Left kidney (tissue), 1 donor: ENCODE measurements at regions not wholly inside any gene's neighbourhood (a gene's known extent, or its start where the extent isn't known, plus 50 kb on each side); places are given as distances from the start of the nearest gene placed in this dataset.
"Not testable (repeated sequence)": the region's sequence is repeated elsewhere in the genome, so short reads cannot be mapped to it uniquely, and the experiment has no call there.

Experiments used
- DNase-seq: peaks from one replicate; pipeline ENCODE4 v3.0.0-alpha.2; 2013

DNA sequence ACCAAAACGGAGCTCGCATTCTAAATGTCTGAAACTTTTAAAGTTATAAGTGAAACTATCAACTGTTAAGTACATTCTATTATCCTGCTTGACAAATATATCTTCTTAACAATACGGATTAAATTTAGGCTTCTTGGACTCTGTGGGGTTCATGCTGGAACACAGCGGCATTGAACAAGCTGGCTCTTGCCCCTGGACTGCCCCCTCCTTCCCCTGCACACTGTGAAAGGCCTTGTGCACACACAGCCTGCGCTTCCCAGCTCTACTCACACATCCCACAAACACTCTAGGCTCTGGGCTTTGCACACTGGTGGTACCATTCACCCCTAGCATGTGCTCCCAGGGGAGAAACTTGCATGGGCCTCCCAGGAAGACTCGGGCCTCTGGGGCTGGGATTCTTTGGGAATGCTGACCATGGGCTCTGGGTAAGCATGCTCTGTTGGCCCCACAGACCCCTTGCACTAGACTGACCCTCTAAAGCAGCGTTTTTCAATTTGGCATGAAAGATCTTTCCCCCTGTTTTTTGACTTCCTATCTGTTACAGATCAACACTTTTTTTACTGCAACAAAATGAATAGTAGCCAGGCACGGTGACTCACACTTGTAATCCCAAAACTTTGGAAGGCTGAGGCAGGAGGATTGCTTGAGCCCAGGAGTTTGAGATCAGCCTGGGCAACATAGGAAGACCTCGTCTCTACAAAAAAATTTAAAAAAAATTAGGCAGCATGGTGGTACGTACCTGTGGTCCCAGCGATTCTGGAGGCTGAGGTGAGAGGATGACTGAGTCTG is 96.2 kb upstream of the CPM start:
- DNase-seq: no peak

DNA sequence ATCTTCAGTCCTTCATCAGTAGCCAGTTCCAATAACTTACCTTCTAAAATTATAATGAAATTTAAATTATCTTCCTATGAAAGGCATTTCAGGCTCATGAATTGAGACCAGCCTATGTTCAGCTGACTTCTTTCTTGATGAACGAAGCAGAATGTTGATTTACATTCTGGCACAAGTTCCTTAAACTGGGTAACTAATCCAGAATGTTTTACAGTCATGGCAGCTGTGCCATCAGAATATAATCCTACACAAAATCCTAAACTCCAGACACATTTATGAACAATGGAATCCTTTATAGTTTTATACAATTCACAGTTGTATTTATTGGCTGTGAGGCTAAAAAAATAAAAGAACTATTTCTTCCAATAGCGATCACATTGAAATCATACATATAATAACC is 97.3 kb upstream of the CPM start:
- no peak for DNase-seq

DNA sequence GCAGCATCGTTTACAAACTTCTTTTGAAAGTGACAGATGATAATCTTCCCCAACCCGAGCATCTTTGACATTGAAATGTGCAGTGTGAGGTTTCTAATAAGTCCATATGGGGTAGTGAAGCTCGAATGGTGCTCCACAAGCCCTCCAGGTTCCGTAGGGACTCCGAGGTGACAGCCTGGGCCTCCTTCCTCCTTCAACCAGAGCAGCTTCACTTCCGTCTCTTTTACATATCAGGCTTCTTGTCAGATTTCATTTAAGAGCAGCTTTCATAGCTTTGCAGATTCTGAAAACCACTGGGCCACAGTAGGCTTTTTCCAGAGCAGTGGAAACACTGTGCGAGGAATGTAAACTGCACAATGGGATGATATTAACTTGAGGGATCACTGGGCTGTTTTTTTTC is 103.6 kb upstream of the CPM start:
- no peak for DNase-seq

DNA sequence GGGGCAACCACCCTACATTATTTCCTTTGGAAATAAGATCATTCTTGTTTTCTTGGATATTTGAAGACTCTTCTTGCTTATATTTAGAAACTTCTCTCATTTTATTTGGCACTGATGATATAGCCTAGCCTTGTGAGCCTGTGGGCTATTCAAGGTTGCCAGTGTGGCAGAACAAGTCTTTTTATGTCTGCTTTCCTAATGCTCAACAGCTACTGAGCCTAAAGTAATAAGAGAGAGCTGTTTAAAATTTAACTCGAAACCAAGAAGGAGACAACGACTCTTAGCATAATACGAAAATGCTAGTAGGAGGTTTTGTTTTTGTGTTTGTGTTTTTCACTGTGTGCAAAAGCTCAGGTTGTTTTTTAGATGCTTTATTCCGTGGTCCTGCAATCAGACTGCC is 104.0 kb upstream of the CPM start:
- no peak for DNase-seq

DNA sequence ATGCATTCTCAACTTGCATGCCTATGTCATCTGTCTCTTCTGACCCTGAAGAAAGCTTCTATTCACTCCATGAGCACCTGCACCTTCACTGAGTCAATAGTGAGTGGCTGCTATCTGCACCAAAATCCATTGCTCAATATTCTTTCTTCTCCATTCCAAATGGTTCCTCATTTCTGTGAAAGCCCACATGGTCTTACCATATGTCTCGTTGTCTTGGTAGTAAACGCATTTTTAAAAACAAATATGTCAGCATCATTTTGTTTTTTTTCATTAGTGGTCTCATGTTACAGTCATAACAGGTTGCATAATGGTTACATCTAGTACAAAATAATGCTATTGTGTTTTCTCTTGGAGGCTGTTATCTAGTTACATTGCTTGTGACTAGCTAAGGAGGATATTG is 106.9 kb upstream of the CPM start:
- DNase-seq: no peak

DNA sequence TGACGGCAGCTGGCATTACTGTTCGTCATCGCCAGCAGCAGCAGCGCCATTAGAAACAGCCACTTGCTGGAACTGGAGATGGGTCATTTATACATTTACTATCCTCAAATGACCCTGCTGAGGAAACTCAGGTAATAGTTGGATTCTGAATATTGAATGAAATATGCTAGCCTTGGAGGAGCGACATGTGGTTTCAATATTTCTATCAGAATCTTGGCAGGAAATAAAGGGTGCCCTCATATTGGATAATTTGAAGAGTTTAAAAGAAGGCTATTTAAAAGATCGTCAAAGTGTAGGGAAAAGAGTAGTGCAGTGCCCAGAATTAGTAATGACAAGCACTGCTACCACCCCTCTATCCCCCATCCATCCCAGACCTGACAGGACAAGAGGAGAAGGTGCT is 109.6 kb upstream of the CPM start:
- DNase-seq: no peak

DNA sequence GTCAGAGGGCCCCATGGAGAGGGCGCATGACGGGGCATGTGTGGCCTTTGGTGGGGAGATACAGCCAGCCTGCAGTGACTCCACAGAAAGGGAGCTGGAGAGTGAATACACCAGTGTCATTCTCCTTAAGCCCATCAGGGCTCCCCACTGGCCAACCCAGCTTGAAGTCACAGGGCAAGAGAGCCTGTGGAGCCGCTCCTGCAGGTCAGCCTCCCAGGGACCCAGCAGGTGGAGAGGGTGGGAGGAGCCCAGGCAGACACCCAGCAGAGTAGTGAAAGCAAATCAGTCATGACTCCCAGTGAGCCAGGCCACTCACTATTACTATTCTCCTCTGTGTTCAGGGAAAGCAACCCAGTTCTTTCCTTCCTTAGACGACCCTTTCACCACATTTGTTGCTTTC is 110.0 kb upstream of the CPM start:
- DNase-seq: no peak

DNA sequence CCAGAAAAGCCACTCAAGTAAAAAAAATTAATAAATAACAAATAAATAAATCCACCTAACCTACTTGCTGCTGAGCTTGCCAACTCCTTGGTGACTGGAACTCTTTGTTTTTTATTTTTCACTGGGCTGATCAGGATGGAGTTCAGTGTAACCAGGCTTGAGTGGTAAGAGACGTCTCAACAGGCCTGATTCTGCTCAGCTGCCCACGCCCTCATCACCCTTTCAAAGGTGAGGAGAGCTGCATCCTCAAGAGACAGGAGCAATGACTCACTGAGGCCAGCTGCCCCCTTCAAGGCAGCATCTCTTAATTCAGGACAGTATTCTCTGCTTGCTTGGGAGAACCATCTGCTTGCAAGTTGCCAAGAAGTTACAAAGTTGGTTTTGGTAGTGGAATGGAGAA is 111.9 kb upstream of the CPM start:
- DNase-seq: no peak

DNA sequence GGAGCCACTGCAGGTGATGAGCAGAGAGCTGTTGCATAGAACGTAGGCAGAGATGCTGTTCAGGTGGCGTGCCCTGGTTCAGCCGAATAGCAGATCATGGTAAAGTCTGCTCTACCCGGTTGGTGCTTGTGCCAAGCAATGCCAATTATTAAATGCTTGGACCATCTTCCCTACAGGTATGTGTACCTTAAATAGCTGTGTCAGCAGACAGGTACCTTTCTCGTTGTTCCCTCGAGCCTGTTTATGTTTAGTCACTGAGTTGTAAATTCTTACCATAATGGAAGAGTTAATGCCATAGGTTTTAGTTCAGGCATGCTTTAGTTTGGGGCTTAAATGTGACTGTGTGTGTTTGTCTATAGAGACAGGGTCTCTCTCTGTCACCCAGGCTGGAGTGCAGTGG is 112.5 kb upstream of the CPM start:
- no peak for DNase-seq

DNA sequence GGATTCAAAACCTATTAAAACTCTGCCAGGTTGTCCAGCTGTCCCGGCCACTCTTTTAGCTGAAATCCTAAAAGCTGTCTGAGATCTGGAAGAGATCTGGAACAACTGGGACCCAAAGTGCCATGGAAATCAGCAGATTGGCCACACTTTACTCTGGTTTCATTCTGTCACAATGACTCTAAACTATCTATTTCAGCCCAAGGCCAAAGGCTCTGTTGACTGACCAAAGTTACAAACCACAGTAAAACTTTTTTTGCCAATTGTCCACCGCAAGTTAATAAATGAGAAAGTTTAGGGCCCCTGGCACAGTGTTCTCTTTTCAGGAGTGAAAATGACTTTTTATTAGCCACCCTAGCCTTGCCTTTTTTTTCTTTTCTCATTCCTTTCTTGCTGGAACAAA is 113.4 kb upstream of the CPM start:
- DNase-seq: no peak

DNA sequence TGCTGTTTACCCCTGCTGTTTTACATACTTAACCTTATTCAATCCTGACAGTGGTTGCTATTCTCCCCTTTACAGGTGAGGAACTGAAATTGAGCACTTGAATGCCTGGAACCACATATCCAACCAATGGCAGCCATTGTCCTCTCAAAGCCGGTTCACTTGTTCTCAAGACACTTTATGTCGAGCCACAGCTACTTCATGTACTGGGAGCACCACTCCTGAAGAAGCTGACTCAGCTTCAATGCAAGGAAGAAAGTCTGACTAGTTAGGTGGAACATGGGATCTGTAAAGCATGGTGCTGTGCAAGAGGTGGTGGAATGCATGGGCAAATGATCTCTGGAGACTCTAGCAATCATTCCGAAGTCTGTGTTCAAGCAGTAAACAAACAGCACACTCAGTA is 113.9 kb upstream of the CPM start:
- DNase-seq: no peak

DNA sequence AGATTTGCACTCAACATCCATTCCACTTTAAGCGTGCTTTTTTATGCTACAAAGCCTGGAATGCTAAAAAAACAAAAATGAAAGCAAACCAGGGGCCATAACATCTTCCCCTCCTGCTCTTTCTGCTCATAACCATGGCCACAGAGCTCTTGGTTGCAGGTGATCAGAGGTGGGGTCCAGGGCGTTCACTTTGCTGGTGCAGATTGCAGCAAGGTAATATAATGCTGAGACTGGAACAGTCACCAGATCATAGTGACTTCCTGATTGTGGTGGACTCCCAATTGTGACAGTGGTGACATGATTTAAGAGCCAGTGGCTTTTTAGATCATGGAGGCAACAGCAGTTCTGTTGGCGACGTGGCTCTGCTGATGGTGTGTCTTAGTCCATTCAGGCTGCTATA is 115.0 kb upstream of the CPM start:
- no peak for DNase-seq

DNA sequence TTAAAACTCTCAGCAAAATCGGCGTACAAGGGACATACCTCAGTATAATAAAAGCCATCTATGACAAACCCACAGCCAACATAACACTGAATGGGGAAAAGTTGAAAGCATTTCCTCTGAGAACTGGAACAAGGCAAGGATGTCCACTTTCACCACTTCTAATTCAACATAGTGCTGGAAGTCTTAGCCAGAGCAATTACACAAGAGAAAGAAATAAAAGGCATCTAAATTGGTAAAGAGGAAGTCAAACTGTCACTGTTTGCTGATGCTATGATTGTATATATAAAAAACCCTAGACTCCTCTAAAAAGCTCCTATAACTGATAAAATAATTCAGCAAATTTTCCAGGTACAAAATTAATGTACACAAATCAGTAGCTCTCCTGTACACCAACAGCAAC is 116.9 kb upstream of the CPM start:
- not testable (repeated sequence) for DNase-seq

DNA sequence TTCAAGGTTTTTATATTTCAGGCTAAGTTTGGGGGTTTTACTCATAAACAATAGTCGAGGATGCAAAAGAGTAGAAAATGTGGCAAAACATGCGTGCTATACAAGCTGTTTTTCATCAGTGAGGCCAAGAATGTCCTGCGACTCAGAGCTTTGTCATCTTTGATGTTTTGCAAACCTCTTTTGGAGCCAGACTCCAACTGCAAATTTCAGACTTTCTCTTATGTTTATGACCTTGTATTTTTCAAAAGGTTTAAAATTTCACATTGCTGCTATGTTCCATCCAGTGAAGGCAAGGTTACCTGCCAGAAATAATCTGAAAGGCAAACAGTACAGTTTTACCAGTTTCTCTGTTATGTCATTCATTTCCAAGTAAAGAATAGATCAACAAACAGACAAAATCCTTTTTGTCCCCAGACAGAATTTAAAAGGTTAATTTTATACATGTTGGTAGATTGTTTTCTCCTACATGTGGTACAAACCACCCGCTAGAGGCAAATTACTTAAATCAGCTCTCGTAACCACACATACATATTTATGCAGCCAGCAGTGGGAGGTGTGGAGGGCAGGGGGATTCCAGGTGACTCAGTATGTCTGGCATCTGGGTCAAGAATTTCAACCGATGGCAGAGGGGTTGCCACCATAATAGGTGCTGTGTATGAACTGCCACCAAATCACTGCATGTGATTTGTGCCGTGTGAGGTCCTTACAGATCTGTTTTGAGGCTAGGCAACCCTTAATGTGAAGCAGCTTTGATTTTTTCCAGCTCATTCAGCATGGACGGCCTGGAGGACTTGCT is 119.8 kb upstream of the CPM start:
- DNase-seq: no peak

DNA sequence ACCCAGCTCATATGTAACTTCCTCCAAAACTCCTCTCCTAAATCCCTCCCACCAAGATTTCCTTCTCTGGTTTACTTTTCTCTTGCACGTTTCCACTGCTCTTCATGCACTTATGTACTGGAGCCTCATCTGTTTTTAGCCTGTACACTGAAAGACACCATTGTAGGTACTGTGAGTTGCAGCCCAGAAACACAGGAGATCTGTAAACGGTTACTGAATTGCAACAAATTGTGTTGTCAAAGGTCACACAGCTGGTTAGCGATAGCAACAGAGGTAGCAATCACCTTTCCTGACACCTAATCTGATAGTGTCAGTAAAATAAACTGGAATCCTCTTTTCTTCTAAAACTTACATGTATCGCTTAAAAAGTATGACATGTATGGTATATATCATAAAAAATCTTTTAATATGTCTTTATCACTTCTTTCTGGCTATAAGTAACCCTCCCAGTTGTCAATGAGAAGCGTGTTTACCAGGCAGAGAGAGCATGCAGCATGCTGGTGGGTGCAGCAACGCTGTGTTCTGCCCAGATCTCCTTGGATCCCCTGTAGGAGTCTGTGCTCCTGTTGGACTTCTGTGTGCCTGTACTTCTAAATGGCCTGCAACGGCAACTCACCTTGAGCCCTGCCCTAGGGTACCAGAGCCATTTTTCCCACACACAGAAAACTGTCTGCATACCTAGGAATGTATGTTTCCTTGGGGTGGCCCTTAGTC is 121.5 kb upstream of the CPM start:
- no peak for DNase-seq

DNA sequence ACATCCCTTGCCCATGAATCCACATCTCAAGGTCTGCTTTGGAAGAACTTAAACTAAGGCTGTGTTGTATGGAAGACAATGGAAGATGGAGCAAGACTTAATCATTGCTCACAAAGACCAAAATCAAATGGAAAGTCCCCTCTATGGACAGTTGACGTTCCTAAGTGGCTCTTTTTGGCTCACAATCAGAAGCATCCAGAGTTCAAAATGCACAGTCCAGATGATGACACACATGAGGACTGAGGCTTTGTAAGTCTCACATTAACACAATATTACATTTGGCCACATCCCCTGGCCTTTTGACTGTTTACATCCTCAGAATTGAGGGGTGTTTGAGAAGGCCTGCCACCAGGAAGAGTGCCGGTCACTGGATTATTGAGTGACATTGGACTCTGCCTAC is 122.3 kb upstream of the CPM start:
- DNase-seq: no peak

DNA sequence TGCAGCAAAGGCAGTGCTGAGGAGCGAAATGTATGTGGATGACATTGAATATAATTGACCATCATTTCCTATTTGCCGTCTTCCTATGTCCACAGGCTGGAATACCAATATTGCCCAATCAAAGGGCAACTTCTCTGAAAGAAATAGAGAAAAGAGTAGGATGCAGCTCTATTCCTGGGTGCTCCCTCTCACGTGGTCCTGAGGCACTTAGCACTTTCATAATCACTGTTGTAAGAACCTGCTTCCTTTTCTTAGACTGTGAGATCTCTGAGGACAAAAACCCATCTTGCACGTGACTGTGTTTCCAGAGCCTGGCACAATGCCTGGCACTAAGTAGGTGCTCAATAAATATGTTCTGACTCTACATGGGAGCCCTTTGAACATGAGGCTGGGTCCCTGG is 122.7 kb upstream of the CPM start:
- no peak for DNase-seq

DNA sequence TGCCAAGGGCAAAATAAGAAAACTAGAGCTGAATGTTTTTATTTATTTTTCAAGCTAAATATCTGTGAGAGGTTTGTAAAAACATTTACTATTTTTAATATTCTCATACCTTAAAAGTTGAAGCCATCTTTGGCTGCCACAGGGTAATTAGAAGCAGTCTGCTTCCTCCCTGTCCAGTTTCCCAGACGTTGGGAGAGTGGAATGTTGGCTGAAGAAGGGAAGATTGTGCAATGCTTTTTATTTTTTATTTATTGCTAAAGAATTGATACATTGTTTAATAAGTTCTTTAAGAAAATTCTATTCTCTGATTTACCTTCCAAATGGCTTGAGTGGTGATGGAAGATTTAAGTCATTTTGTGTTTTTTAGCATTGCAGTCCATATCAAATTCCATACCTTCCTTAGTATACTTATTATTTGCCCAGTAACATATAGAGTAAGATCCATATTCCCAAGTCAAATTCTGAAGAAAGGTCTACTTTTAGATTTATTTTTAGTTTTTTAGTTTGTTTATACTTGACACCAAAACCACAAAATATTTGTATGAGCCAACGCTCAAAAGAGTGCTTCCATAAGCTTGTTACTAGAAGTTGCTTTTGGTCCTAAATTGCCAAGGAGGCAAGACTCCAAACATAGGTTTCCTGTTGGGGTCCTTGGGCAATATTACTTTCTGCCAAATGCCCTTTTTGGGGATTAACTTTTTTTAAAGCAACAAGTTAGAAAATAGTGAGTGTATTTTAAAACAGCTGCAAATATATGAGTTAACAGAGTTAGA is 124.0 kb upstream of the CPM start:
- no peak for DNase-seq

DNA sequence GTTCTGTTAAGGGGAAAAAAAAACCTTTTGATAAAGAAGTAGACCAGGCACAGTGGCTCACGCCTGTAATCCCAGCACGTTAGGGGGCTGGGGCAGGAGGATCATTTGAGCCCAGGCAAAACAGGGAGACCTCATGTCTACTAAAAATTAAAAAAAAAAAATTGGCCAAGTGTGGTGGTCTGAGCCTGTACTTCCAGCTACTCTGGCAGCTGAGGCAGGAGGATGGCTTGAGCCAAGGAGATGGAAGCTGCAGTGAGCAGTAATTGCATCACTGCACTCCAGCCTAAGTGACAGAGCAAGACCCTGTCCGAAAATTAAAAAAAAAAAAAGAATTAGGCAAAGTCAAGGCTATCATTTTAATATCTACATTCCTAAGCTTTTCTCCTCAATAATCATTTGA is 124.8 kb upstream of the CPM start:
- no peak for DNase-seq

DNA sequence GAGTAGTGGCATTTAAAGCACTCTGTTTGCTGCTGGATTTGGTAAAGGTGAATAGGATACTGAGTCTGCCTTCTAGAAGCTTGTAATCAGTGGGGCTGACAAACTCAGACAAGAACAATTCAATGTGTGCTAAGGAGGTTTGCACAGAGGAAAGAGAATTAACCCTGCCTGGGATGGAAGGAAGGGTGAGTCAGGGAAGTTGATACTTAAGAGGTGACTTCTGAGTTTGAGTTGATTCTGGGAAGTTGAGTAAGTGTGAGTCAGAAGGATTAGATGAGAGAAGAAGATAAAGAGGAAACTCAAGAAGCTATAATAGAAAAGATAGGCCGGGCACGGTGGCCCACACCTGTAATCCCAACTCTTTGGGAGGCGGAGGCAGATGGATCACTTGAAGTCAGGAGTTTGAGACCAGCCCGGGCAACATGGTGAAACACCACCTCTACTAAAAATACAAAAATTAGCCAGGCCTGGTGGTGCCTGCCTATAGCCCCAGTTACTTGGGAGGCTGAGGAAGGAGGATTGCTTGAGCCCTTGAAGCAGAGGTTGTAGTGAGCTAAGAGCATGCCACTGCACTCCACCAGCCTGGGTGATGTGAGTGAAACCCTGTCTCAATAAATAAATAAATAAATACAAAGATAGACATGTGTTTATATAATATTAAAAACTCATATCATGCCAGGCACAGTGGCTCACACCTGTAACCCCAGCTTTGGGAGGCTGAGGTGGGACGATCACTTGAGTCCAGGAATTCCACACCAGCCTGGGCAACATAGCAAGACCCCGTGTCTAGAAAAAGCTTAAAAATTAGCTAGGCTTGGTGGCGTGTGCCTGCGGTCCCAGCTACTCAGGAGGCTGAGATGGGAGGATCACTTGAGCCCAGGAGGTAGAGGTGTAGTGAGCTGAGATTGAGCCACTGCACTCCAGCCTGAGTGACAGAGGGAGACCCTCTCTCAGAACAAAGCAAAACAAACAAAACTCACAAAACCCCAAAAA is 126.8 kb upstream of the CPM start:
- DNase-seq: no peak

DNA sequence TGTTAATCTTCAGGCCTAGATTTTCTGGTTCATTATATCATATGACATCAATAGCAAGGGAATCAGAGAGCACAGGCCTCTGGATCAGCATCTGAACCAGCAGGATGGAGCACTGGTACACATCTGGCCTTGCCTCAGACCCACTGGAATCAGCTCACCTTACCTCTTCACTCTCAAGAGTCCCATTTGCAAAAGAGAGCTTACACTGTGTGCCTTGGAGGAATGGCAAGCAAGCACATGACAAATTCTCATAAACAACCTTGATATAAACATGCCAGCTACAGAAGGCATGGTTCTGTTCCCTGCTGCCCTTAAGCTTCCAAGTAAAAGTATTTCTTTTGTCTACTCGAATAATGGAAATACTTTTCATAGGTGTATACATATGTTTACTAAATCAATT is 128.6 kb upstream of the CPM start:
- no peak for DNase-seq
